ENCODE measurements at regions not wholly inside any gene's neighbourhood (a gene's known extent, or its start where the extent isn't known, plus 50 kb on each side); places are given as distances from the start of the nearest gene placed in this dataset.

GRCh38 chr18:41789001-41789400 lies 166.0 kb upstream of the PIK3C3 start:
- TF ChIP-seq, protein P1, sequence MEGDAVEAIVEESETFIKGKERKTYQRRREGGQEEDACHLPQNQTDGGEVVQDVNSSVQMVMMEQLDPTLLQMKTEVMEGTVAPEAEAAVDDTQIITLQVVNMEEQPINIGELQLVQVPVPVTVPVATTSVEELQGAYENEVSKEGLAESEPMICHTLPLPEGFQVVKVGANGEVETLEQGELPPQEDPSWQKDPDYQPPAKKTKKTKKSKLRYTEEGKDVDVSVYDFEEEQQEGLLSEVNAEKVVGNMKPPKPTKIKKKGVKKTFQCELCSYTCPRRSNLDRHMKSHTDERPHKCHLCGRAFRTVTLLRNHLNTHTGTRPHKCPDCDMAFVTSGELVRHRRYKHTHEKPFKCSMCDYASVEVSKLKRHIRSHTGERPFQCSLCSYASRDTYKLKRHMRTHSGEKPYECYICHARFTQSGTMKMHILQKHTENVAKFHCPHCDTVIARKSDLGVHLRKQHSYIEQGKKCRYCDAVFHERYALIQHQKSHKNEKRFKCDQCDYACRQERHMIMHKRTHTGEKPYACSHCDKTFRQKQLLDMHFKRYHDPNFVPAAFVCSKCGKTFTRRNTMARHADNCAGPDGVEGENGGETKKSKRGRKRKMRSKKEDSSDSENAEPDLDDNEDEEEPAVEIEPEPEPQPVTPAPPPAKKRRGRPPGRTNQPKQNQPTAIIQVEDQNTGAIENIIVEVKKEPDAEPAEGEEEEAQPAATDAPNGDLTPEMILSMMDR (IDR thresholded peaks at IDR 0.05) = no peak
- no peak for TF ChIP-seq POLR2A (IDR thresholded peaks at IDR 0.05)
- TF ChIP-seq EP300 (IDR thresholded peaks at IDR 0.05) = no peak
- TF ChIP-seq POLR2AphosphoS5 (IDR thresholded peaks at IDR 0.05) = no peak

Measured in sigmoid colon (tissue), 4 donors.